ENCODE measurements at regions not wholly inside any gene's neighbourhood (a gene's known extent, or its start where the extent isn't known, plus 50 kb on each side); places are given as distances from the start of the nearest gene placed in this dataset.

GRCh38 chr16:86244936-86245335 is 265.4 kb upstream of the FOXF1 start:
- no peak overlapping the region for H3K27ac ChIP-seq (ENCODE audit: low read length)
- POLR2A ChIA-PET (ENCODE audit: unreplicated experiment), result no interaction called here
- no peaks in the 10 kb centered on the region for H3K9me3 ChIP-seq (ENCODE audit: low read length)
- H3K9ac ChIP-seq (ENCODE audit: low read length), result no peak overlapping the region
- H3K4me2 ChIP-seq (ENCODE audit: low read length), result no peak overlapping the region
- H3K9me2 ChIP-seq (replicated peaks; ENCODE audit: low read length), result no peaks in the 10 kb centered on the region
- H3F3A ChIP-seq (ENCODE audit: low read length, unreplicated experiment), result no peaks in the 10 kb centered on the region
- intact Hi-C loops (cut with micrococcal nuclease), result no loop called here
- H3K27me3 ChIP-seq (ENCODE audit: low read length), result peaks cover 89% of the 10 kb centered on the region
- no peak for ATAC-seq
- no peaks in the 10 kb centered on the region for H3K36me3 ChIP-seq (ENCODE audit: low read depth, low read length)
- H3K79me2 ChIP-seq (ENCODE audit: low read length), result no peaks in the 10 kb centered on the region
- no peaks in the 10 kb centered on the region for H3K4me1 ChIP-seq (ENCODE audit: insufficient read depth, low read length)
- TF ChIP-seq EZH2phosphoT487 (IDR thresholded peaks at IDR 0.05; ENCODE audit: borderline replicate concordance, low read length) (no peak), CTCF (conservative IDR thresholded peaks at IDR 0.05; ENCODE audit: low read depth, low read length) (no peak), EZH2 (IDR thresholded peaks at IDR 0.05; ENCODE audit: low read length, unreplicated experiment) (no peak)
- no peaks in the 10 kb centered on the region for H4K20me1 ChIP-seq (ENCODE audit: low read length)
- no peak overlapping the region for H2AFZ ChIP-seq (ENCODE audit: low read length)
- no peak overlapping the region for H3K4me3 ChIP-seq (ENCODE audit: low read length)
- BruUV-seq (replicated peaks), result no TSS peak
- CTCF ChIA-PET, result no interaction called here
- DNase-seq, result no peak

GRCh38 chr16:86245351-86245750 is 265.0 kb upstream of the FOXF1 start:
- Histone ChIP-seq H3F3A (ENCODE audit: low read length, unreplicated experiment) (no peaks in the 10 kb centered on the region), H3K4me1 (ENCODE audit: insufficient read depth, low read length) (no peaks in the 10 kb centered on the region), H3K9me2 (replicated peaks; ENCODE audit: low read length) (no peaks in the 10 kb centered on the region), H3K27ac (ENCODE audit: low read length) (no peak overlapping the region), H3K4me3 (ENCODE audit: low read length) (no peak overlapping the region), H3K27me3 (ENCODE audit: low read length) (peaks cover 85% of the 10 kb centered on the region), H2AFZ (ENCODE audit: low read length) (no peak overlapping the region), H4K20me1 (ENCODE audit: low read length) (no peaks in the 10 kb centered on the region), H3K36me3 (ENCODE audit: low read depth, low read length) (no peaks in the 10 kb centered on the region), H3K79me2 (ENCODE audit: low read length) (no peaks in the 10 kb centered on the region), H3K4me2 (ENCODE audit: low read length) (no peak overlapping the region), H3K9ac (ENCODE audit: low read length) (no peak overlapping the region), H3K9me3 (ENCODE audit: low read length) (no peaks in the 10 kb centered on the region)
- ATAC-seq, result no peak
- ChIA-PET POLR2A (ENCODE audit: unreplicated experiment) (no interaction called here), CTCF (no interaction called here)
- no peak for TF ChIP-seq EZH2 (IDR thresholded peaks at IDR 0.05; ENCODE audit: low read length, unreplicated experiment)
- TF ChIP-seq CTCF (conservative IDR thresholded peaks at IDR 0.05; ENCODE audit: low read depth, low read length), result no peak
- TF ChIP-seq EZH2phosphoT487 (IDR thresholded peaks at IDR 0.05; ENCODE audit: borderline replicate concordance, low read length), result no peak
- intact Hi-C loops (cut with micrococcal nuclease), result no loop called here
- no peak for DNase-seq
- no TSS peak for BruUV-seq (replicated peaks)

GRCh38 chr16:86245895-86246294 is 264.4 kb upstream of the FOXF1 start:
- no peak for ATAC-seq
- CTCF ChIA-PET, result no interaction called here

More at GRCh38 chr16:86245895-86246294, 264.4 kb upstream of the FOXF1 start:
- H2AFZ ChIP-seq (ENCODE audit: low read length), result no peak overlapping the region
- no TSS peak for BruUV-seq (replicated peaks)
- intact Hi-C loops (cut with micrococcal nuclease), result no loop called here
- TF ChIP-seq EZH2 (IDR thresholded peaks at IDR 0.05; ENCODE audit: low read length, unreplicated experiment) (no peak), CTCF (conservative IDR thresholded peaks at IDR 0.05; ENCODE audit: low read depth, low read length) (no peak), EZH2phosphoT487 (IDR thresholded peaks at IDR 0.05; ENCODE audit: borderline replicate concordance, low read length) (no peak)
- no peaks in the 10 kb centered on the region for H3K4me1 ChIP-seq (ENCODE audit: insufficient read depth, low read length)
- H3K27ac ChIP-seq (ENCODE audit: low read length), result no peak overlapping the region
- H3K4me2 ChIP-seq (ENCODE audit: low read length), result no peak overlapping the region
- H3K9me3 ChIP-seq (ENCODE audit: low read length), result no peaks in the 10 kb centered on the region
- H3K36me3 ChIP-seq (ENCODE audit: low read depth, low read length), result no peaks in the 10 kb centered on the region
- DNase-seq, result no peak
- no peaks in the 10 kb centered on the region for H4K20me1 ChIP-seq (ENCODE audit: low read length)
- POLR2A ChIA-PET (ENCODE audit: unreplicated experiment), result no interaction called here
- H3K27me3 ChIP-seq (ENCODE audit: low read length), result peaks cover 79% of the 10 kb centered on the region
- H3K9ac ChIP-seq (ENCODE audit: low read length), result no peak overlapping the region
- H3K9me2 ChIP-seq (replicated peaks; ENCODE audit: low read length), result no peaks in the 10 kb centered on the region
- H3F3A ChIP-seq (ENCODE audit: low read length, unreplicated experiment), result no peaks in the 10 kb centered on the region
- H3K79me2 ChIP-seq (ENCODE audit: low read length), result no peaks in the 10 kb centered on the region
- no peak overlapping the region for H3K4me3 ChIP-seq (ENCODE audit: low read length)

Data from PC-3 (cell line).